SHP77 treated with DMSO at 0.1 percent for 48 hours (cell line): ENCODE measurements at regions not wholly inside any gene's neighbourhood (a gene's known extent, or its start where the extent isn't known, plus 50 kb on each side); places are given as distances from the start of the nearest gene placed in this dataset.
A peak's percentile ranks its signal among the peaks of the same experiment; 100 is the strongest.

Experiments
- DNase-seq: peaks from one replicate; lab custom pipeline; 2025; lab: John Stamatoyannopoulos, UW

GRCh38 chr9:129341171-129341986, 163.3 kb upstream of the IER5L start:
- no peak for DNase-seq

DNA sequence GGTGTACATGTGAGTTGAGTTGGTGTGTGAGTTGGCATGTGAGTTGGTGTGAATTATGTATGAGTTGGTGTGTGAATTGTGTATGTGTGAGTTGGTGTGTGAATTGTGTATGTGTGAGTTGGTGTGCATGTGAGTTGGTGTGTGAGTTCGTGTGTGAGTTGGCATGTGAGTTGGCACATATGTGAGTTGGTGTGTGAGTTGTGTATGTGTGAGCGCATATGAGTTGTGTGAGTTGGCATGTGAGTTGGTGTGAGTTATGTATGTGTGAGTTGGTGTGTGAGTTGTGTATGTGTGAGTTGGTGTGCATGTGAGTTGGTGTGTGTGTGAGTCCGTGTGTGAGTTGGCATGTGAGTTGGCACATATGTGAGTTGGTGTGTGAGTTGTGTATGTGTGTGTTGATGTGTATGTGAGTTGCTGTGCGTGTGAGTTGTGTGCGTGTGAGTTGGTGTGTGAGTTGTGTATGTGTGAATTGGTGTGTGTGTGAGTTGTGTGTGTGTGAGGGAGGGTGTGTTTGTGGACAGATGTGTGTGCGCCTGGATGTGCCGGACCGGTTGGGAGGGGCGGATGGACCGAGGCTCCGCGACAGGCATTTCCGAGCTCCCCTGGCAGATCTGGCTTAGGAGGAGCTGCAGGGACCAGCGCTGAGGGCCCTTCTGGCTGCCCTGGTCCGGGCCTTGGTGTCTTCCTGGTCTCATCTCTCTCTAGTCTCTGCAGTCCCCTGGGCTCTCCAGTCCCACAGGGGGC, 162.5 kb upstream of the IER5L start:
- no peak for DNase-seq

GRCh38 chr9:129339539-129340157, 161.6 kb upstream of the IER5L start:
- no peak for DNase-seq

GRCh38 chr9:129338724-129339430, 160.8 kb upstream of the IER5L start:
- no peak for DNase-seq

DNA sequence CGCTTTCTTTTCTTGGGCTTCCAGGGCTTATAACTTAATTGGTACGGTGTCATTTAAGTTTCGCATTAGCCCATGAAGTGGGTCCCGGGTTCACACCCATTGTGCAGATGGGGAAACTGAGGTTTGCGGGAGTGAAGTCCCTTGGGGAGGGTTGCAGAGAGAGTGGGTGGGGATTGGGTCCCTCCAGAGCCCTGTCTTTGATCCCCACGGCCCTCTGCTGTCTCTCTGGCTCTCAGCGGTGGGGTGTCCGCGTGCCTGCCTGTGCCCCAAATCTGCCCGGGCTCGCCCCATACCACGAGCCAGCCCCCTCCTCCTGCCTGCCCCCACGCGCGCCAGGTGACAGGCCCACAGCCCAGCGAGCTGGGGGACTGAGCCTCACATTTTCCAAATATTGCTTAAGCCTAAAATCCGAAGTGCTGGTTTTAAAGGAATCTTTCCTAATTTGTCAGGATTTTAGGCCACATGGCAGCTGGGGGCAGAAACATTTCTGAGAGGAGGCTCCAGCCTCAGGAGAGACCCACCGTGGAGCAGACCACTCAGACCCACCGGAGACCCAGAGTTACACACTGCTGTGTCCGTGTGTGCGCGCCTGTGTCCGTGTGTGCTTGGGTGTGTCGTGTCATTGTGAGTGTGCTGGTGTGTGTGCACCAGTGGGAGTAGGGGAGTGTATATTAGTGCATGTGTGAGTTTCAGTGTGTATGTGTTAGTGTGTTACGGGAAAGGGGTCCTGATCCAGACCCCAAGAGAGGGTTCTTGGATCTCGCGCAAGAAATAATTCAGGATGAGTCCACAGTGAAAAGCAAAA, 159.5 kb upstream of the IER5L start:
- DNase-seq: no peak

- DNase-seq: no peak
Measured at GRCh38 chr9:129336601-129337331, 158.7 kb upstream of the IER5L start.

- no peak for DNase-seq
Measured at GRCh38 chr9:129336130-129336528, 158.1 kb upstream of the IER5L start.

- DNase-seq: no peak
Measured at GRCh38 chr9:129335464-129336129, 157.5 kb upstream of the IER5L start.

- DNase-seq: peak; percentile 31
Measured at GRCh38 chr9:129334105-129334935, 156.3 kb upstream of the IER5L start.

- no peak for DNase-seq
Measured at GRCh38 chr9:129333617-129334104, 155.6 kb upstream of the IER5L start.

- DNase-seq: no peak
Measured at GRCh38 chr9:129332581-129332980, 154.5 kb upstream of the IER5L start.

DNA sequence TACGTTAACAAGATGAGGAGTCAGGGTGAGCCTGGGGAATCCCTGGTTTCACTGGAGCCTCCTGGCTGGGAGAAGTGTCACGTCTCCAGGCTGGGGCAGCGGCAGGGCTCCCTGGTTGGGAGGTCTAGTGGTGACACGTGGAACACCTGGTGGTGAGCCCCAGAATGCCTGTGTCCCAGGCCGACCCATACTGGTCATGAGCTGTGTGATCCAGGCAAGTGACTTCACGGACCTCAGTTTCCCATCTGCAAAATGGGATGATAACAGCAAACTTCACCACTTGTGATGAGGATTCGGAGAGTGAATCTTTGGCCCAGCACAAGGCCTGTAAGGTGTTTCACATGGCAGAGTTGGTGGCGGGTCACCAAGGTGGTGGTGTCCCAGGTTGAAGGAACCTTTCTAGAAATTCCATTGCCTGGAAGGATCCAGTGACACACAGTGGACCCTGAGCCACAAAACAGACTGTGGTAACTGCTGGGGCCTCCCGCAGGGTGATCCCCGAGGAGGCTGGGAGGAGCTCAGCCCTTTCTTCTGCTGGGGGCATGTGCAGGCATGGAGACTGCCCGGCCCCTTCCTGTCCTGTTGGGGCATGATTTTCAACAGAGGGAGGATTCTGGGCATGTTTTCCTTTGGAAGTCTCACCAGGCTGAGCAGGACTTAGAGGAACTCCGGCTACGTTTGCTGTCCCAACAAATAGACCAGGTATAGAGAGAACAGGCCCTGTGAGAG, 153.9 kb upstream of the IER5L start:
- no peak for DNase-seq

- no peak for DNase-seq
Measured at GRCh38 chr9:129331493-129331765, 153.4 kb upstream of the IER5L start.

DNA sequence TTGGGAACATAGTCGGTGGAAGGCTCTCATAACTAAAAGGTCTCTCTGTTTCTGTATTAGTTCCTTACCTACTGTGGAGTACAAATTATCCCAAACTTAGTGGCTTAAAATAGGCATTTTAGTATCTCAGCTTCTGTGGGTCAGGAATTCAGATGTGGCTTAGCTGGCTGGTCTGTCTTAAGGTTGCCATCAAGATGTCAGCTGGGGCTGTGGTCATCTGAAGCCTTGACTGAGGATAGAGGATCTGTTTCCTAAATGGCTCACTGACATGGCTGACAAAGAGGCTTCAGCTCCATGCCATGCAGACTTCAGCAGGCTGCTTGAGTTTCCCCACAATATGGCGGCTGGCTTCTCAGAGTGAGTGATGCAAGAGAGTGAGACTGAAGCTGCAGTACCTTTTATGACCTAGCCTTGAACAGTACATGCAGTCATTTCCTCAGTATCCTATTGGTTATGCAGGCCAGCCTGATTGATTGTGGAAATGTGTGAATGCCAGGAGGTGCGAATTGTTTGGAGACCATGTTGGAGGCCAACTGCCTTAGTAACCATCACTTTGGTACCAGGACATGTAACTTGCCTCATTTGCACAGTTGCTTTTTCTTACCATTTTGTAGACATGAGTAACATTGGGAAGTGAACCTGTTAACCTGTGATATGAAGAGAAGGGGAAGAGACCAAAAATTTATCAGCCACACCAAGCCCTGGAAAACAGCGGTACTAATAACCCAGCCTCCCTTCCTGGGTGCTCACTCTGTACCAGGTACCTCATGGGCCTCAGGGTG, 152.8 kb upstream of the IER5L start:
- DNase-seq: no peak

- DNase-seq: no peak
Measured at GRCh38 chr9:129328355-129329042, 150.4 kb upstream of the IER5L start.

DNA sequence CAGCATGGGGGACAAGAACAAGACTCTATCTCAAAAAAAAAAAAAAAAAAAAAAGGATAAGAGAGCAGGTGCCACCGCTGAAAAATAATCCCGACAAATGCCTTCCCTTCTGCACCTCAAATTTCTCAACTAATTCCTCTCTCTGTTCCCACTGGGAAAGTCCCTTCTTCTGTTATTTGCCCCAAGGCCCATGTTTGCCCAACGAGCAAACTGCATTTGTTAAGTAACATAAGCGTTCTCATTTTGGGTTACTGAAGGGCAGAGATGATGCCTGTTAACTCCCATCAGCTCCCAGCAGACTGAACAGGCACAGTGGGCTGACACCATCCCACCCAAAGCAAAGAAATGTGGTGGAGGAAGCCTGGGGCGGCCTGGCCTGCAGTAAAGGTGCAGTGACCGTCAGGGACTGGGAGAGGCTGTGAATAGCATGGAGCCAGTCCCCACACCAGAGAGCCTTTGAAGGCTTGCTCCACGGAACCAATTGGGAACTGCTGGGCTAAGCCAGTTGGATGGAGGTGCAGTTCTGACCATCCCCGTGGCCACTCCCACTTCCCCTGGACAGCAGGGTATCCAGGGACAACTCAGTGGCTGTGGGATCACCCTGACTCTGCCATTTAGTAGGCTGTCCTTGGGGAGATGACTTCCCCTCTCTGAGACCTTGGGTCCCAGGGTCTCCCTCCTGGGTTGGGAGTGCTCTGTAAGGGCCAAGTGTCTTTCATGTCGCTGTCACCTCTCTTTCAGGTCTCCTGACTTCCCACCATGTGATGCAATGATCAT, 149.7 kb upstream of the IER5L start:
- no peak for DNase-seq
